A549 (cell line): ENCODE measurements at regions not wholly inside any gene's neighbourhood (a gene's known extent, or its start where the extent isn't known, plus 50 kb on each side); places are given as distances from the start of the nearest gene placed in this dataset.
A peak's percentile ranks its signal among the peaks of the same experiment; 100 is the strongest.

ENCODE experiments used
- ATAC-seq, 2 experiments: fragments of 200-7000 bp in 1 of 2; fragments of >200 bp in 1 of 2; cut with Nextera tagmentation in 1 of 2; cut with Tn5 transposase in 1 of 2; 3 replicates each; pipeline versions ENCODE4 v1.8.0 to v1.9.1; 2018 to 2020; ENCODE audit warnings: mild to moderate bottlenecking in 1 of 2, moderate library complexity in 1 of 2
- CTCF ChIA-PET: fragments of 300-600 bp; sonication (Branson Sonifier 250); formaldehyde crosslinking; extraction: SDS; loops from one replicate; lab custom pipeline; 2021; ENCODE audit warnings: antibody characterized with exemption, inconsistent platforms; lab: Yijun Ruan, JAX
- POLR2A ChIA-PET: fragments of 350-600 bp; formaldehyde crosslinking; extraction: SDS; loops from one replicate; lab custom pipeline; 2021; ENCODE audit warnings: antibody characterized with exemption, inconsistent platforms; lab: Yijun Ruan, JAX
- DNase-seq, 2 experiments: peaks; one replicate each; pipeline versions ENCODE4 v3.0.0 to v3.0.0-alpha.2; 2011 to 2016; ENCODE audit warnings: low read depth in 1 of 2, low spot score in 1 of 2
- FAIRE-seq: peaks from 2 replicates; lab custom pipeline; 2011; peaks lifted over from hg19 to GRCh38; lab: Jason Lieb, UNC
- H3K27ac ChIP-seq, 2 experiments: fragments of >200 bp; sonication (Bioruptor Twin); formaldehyde crosslinking; 3 replicates each; pipeline ENCODE4 v1.5.1; 2016 to 2017
- H3K4me1 ChIP-seq: fragments of >200 bp; sonication (Bioruptor Twin); formaldehyde crosslinking; 3 replicates; pipeline ENCODE4 v1.6.1; 2016
- H3K4me2 ChIP-seq: fragments of >200 bp; sonication (Bioruptor Twin); formaldehyde crosslinking; 3 replicates; pipeline ENCODE4 v1.6.1; 2016
- H3K4me3 ChIP-seq: fragments of >200 bp; sonication (Bioruptor Twin); formaldehyde crosslinking; 3 replicates; pipeline ENCODE4 v1.5.1; 2016
- H3K9me3 ChIP-seq: fragments of >200 bp; sonication (Bioruptor Twin); formaldehyde crosslinking; 3 replicates; pipeline ENCODE4 v1.6.1; 2016
- CBX2 ChIP-seq: fragments of 200-600 bp; sonication (generic); IDR thresholded peaks from 2 replicates; pipeline ENCODE4 v1.6.1; 2016; ENCODE audit warnings: low read depth, mild to moderate bottlenecking, borderline replicate concordance
- CBX8 ChIP-seq: fragments of 200-600 bp; sonication (generic); IDR thresholded peaks from 2 replicates; pipeline ENCODE4 v1.6.1; 2016
- CHD4 ChIP-seq: fragments of 200-600 bp; sonication (generic); IDR thresholded peaks from 2 replicates; pipeline ENCODE4 v1.6.1; 2016; ENCODE audit warnings: antibody characterized with exemption, mild to moderate bottlenecking, borderline replicate concordance
- GATA3 ChIP-seq: IDR thresholded peaks from 2 replicates; pipeline ENCODE4 v1.6.1; 2012; ENCODE audit warnings: borderline replicate concordance
- HDAC2 ChIP-seq: fragments of 200-600 bp; sonication (generic); IDR thresholded peaks from 2 replicates; pipeline ENCODE4 v1.6.1; 2016
- JUN ChIP-seq, 2 experiments: fragments of >200 bp; sonication (Bioruptor Twin); formaldehyde crosslinking; IDR thresholded peaks; 2 replicates in 1 of 2; 3 replicates in 1 of 2; pipeline ENCODE4 v1.6.1; 2016 to 2017
- JUNB ChIP-seq: fragments of >200 bp; sonication (Bioruptor Twin); formaldehyde crosslinking; IDR thresholded peaks from 2 replicates; pipeline ENCODE4 v1.6.1; 2016
- KDM5A ChIP-seq: fragments of 200-600 bp; sonication (generic); IDR thresholded peaks from 2 replicates; pipeline ENCODE4 v1.6.1; 2016; ENCODE audit warnings: antibody characterized with exemption, mild to moderate bottlenecking
- POLR2AphosphoS2 ChIP-seq: conservative IDR thresholded peaks from 2 replicates; pipeline ENCODE4 v1.6.1; 2012; ENCODE audit warnings: low read length, improper control_type of control experiment, inconsistent platforms
- RARB ChIP-seq: fragments of 250-450 bp; sonication (Bioruptor Pico); IDR thresholded peaks from 2 replicates; pipeline ENCODE4 v1.8.0; 2021; ENCODE audit warnings: mild to moderate bottlenecking, moderate library complexity
- SREBF2 ChIP-seq: fragments of 450-650 bp; IDR thresholded peaks from 2 replicates; pipeline ENCODE4 v1.6.1; 2014; ENCODE audit warnings: mild to moderate bottlenecking, moderate library complexity
- ZC3H11A ChIP-seq: fragments of 450-650 bp; IDR thresholded peaks from 2 replicates; pipeline ENCODE4 v1.6.1; 2014; ENCODE audit warnings: antibody characterized with exemption, mild to moderate bottlenecking
- ZFP36 ChIP-seq: fragments of 450-650 bp; IDR thresholded peaks from 2 replicates; pipeline ENCODE4 v1.6.1; 2014; ENCODE audit warnings: borderline replicate concordance; ENCODE audit not compliant: partially characterized antibody
- ZNF302 ChIP-seq: fragments of 250-450 bp; sonication (Bioruptor Pico); IDR thresholded peaks from 2 replicates; pipeline ENCODE4 v1.9.0; 2021; ENCODE audit warnings: inconsistent platforms, mild to moderate bottlenecking, moderate library complexity
- WGBS: methylation state at CpG from one replicate; pipeline ENCODE4 v1.1.6; 2017; ENCODE audit errors: missing lambda C conversion rate; 5-methylcytosine and 5-hydroxymethylcytosine counted together
- TF ChIP-seq, protein P1 (sequence below): fragments of 200-600 bp; sonication (generic); IDR thresholded peaks from 2 replicates; pipeline ENCODE4 v1.6.1; 2016; ENCODE audit warnings: antibody characterized with exemption, mild to moderate bottlenecking, moderate library complexity
- TF ChIP-seq, protein P2 (sequence below): IDR thresholded peaks from 2 replicates; pipeline ENCODE4 v1.6.1; 2012; ENCODE audit warnings: low read depth, borderline replicate concordance
- TF ChIP-seq, protein P3 (sequence below): IDR thresholded peaks from 2 replicates; pipeline ENCODE4 v1.6.1; 2012
- TF ChIP-seq, protein P4 (sequence below): fragments of 250-450 bp; sonication (Bioruptor Pico); IDR thresholded peaks from 2 replicates; pipeline ENCODE4 v1.5.0; 2020; ENCODE audit warnings: low read depth, mild to moderate bottlenecking, moderate library complexity
- TF ChIP-seq, protein P5 (sequence below): fragments of >200 bp; sonication (Bioruptor Twin); formaldehyde crosslinking; IDR thresholded peaks from 3 replicates; pipeline ENCODE4 v1.5.1; 2016

DNA sequence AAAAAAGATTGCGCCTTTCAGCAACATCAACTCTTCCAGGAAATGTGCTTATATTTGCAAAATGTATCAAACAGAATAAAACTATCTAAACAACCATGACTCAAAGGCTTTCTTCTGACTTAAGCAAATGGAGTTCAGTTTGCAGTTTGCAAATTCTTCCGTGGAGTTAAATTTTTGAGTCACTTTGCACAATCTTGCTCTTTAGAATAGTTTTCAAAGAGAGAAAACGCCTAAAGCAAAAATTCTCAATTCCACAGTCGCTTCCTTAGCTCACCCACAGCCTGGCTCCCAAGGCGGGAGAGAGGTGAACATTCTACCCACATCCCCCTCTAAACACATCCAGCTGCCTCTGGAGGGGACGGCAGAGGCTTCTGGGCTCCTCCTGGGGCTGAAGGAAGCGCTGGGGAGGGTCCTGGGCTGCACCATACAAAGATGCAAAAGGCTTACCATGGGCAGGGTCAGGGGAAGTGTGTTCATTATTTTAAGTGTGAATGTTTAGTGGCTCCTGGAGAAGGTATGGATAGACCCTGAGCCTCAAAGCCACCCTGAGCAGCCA is 1487.3 kb downstream of the TBC1D22A start:
- peak overlapping the region in 1 of 2 experiments; percentile 33; a peak in 1 of 6 replicates for H3K27ac ChIP-seq
- POLR2A ChIA-PET = no interaction called here
- H3K4me3 ChIP-seq = no peak overlapping the region
- CTCF ChIA-PET = no interaction called here
- DNase-seq (no peak), FAIRE-seq (no peak), ATAC-seq (no peak)
- H3K4me1 ChIP-seq = peaks cover 7% of the 10 kb centered on the region
- no peaks in the 10 kb centered on the region for H3K9me3 ChIP-seq
- WGBS = 64% methylated on average over 7 of the region's 7 CpGs
- TF ChIP-seq CHD4 = no peak
- no peak for TF ChIP-seq ZNF302 (CRISPR knock-in tag)
- no peak for TF ChIP-seq POLR2AphosphoS2
- no peak for TF ChIP-seq ZFP36
- no peak for TF ChIP-seq CBX2
- TF ChIP-seq SREBF2 = no peak
- TF ChIP-seq RARB (CRISPR knock-in tag) = no peak
- no peak for TF ChIP-seq ZC3H11A
- TF ChIP-seq GATA3 = no peak
- no peak for TF ChIP-seq CBX8
- TF ChIP-seq, protein P1, sequence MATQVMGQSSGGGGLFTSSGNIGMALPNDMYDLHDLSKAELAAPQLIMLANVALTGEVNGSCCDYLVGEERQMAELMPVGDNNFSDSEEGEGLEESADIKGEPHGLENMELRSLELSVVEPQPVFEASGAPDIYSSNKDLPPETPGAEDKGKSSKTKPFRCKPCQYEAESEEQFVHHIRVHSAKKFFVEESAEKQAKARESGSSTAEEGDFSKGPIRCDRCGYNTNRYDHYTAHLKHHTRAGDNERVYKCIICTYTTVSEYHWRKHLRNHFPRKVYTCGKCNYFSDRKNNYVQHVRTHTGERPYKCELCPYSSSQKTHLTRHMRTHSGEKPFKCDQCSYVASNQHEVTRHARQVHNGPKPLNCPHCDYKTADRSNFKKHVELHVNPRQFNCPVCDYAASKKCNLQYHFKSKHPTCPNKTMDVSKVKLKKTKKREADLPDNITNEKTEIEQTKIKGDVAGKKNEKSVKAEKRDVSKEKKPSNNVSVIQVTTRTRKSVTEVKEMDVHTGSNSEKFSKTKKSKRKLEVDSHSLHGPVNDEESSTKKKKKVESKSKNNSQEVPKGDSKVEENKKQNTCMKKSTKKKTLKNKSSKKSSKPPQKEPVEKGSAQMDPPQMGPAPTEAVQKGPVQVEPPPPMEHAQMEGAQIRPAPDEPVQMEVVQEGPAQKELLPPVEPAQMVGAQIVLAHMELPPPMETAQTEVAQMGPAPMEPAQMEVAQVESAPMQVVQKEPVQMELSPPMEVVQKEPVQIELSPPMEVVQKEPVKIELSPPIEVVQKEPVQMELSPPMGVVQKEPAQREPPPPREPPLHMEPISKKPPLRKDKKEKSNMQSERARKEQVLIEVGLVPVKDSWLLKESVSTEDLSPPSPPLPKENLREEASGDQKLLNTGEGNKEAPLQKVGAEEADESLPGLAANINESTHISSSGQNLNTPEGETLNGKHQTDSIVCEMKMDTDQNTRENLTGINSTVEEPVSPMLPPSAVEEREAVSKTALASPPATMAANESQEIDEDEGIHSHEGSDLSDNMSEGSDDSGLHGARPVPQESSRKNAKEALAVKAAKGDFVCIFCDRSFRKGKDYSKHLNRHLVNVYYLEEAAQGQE = no peak
- TF ChIP-seq JUNB = no peak
- TF ChIP-seq KDM5A = no peak
- TF ChIP-seq, protein P2, sequence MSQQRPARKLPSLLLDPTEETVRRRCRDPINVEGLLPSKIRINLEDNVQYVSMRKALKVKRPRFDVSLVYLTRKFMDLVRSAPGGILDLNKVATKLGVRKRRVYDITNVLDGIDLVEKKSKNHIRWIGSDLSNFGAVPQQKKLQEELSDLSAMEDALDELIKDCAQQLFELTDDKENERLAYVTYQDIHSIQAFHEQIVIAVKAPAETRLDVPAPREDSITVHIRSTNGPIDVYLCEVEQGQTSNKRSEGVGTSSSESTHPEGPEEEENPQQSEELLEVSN = no peak
- TF ChIP-seq JUN (IDR thresholded peaks at IDR 0.05) = no peak
- no peak for TF ChIP-seq HDAC2
- no peak overlapping the region for H3K4me2 ChIP-seq

DNA sequence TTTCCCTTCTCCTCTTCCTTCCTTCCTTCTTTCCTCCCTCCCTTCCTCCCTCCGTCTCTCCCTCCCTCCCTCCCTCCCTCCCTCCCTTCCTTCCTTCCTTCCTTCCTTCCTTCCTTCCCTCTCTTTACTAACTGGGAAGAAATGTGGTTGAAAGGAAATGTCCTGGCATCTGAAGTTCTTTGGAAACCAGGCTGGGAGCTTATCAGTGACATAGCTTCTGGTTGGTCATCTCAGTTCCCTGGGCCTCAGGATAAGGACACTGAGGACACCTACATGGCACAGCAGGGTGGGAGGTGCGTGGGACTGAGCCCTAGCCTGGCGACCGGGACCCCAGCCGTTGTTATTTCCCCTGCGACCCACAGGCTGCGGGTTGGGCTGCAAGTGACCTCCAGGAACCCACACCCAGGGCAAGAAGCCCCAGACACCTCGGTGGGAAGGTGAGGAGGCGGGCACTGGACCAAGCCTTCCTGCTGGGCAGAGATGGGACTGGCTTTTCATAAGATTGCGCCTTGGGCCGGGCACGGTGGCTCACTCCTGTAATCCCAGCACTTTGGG is 1486.5 kb downstream of the TBC1D22A start:
- TF ChIP-seq, protein P3, sequence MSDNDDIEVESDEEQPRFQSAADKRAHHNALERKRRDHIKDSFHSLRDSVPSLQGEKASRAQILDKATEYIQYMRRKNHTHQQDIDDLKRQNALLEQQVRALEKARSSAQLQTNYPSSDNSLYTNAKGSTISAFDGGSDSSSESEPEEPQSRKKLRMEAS = no peak
- no peak for TF ChIP-seq CBX2
- TF ChIP-seq, protein P4, sequence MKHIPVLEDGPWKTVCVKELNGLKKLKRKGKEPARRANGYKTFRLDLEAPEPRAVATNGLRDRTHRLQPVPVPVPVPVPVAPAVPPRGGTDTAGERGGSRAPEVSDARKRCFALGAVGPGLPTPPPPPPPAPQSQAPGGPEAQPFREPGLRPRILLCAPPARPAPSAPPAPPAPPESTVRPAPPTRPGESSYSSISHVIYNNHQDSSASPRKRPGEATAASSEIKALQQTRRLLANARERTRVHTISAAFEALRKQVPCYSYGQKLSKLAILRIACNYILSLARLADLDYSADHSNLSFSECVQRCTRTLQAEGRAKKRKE (CRISPR knock-in tag) = no peak
- TF ChIP-seq, protein P5, sequence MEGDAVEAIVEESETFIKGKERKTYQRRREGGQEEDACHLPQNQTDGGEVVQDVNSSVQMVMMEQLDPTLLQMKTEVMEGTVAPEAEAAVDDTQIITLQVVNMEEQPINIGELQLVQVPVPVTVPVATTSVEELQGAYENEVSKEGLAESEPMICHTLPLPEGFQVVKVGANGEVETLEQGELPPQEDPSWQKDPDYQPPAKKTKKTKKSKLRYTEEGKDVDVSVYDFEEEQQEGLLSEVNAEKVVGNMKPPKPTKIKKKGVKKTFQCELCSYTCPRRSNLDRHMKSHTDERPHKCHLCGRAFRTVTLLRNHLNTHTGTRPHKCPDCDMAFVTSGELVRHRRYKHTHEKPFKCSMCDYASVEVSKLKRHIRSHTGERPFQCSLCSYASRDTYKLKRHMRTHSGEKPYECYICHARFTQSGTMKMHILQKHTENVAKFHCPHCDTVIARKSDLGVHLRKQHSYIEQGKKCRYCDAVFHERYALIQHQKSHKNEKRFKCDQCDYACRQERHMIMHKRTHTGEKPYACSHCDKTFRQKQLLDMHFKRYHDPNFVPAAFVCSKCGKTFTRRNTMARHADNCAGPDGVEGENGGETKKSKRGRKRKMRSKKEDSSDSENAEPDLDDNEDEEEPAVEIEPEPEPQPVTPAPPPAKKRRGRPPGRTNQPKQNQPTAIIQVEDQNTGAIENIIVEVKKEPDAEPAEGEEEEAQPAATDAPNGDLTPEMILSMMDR = no peak
- no peak for TF ChIP-seq JUNB
- TF ChIP-seq, protein P2 = no peak
- no peak for FAIRE-seq
- no peak overlapping the region for H3K4me3 ChIP-seq
- no peaks in the 10 kb centered on the region; the same call in 2 of the 3 replicates for H3K9me3 ChIP-seq
- CTCF ChIA-PET = no interaction called here
- DNase-seq = no peak
- no peak for ATAC-seq
- WGBS = 80% methylated on average over 4 of the region's 12 CpGs
- POLR2A ChIA-PET = no interaction called here
- H3K4me2 ChIP-seq = no peak overlapping the region
- H3K27ac ChIP-seq = no peak overlapping the region
- peaks cover under 1% of the 10 kb centered on the region; the same call in 2 of the 3 replicates for H3K4me1 ChIP-seq
